Activated CD4-positive, CD25-positive, alpha-beta regulatory T cell (primary cell): ENCODE measurements at regions not wholly inside any gene's neighbourhood (a gene's known extent, or its start where the extent isn't known, plus 50 kb on each side); places are given as distances from the start of the nearest gene placed in this dataset.

ENCODE experiments used
- DNase-seq, 4 experiments: peaks; one replicate each; lab custom pipeline; 2025; lab: John Stamatoyannopoulos, UW

DNA sequence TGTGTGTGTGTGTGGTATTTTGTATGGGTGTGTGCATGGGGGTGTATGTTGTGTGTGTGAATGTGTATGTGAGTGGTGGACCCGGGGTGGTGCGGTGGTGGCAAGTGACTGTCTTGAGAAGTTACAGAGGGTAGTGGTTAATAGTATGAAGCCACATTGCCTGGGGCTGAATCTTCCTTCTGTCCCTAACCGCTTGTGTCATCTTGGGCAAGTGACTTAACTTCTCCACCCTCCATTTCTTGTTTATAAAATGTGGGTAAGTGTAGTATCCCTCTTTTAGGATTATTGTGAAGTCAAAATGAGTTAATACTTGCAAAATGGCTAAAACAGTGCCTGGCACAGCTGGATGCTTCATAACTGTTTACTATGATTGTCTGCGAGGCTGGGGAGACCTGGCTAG, 63.5 kb downstream of the MYCN start:
- no peak for DNase-seq

DNA sequence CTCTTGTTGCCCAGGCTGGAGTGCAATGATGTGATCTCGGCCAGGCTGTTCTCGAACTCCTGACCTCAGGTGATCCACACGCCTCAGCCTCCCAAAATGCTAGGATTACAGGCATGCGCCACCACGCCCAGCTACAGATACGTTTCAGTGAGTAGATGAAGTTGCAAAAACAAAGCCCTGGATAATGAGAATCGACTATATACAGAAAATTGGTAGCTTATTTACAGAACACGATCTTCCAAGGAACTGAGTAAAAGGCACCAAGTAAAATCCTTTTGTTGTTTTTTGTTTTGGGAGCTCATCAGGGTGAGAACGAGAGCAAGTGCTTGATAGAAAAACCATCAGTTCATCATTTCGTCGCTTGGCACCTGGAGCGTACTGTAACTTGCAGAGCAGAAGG, 62.8 kb downstream of the MYCN start:
- no peak for DNase-seq

DNA sequence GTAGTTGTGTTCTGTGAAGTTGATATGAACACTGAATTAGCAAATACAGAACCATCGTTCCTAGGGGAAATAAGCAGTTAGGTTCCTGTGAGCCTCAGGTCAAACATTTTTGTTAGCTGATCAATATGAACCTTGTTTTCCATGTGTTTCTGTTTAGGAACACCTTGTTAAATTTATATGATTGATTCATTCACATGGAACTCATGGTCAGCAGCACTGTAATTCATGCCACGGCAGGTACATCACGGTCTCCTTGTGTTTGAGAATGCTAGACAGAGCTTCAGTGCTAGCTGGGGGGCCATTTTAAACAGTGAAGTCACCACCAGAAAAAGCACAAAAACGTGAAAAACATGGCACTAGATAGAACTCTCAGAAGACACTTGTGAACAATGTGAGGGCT, 62.2 kb downstream of the MYCN start:
- DNase-seq = no peak

DNA sequence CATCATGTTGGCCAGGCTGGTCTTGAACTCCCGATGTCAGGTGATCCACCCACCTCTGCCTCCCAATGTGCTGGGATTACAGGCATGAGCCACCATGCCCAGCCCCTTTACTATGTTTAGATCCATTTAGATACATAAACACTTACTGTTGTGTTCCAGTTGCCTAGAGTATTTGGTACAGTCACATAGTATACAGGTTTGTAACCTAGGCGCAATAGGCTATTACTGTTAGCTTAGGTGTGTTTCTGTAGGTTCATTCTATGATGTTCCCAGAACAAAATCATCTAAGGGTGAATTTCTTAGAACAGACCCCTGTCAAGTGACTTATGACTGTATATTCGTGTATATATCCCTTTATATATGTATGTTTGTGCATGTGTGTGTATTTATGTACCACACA, 61.8 kb downstream of the MYCN start:
- no peak for DNase-seq

DNA sequence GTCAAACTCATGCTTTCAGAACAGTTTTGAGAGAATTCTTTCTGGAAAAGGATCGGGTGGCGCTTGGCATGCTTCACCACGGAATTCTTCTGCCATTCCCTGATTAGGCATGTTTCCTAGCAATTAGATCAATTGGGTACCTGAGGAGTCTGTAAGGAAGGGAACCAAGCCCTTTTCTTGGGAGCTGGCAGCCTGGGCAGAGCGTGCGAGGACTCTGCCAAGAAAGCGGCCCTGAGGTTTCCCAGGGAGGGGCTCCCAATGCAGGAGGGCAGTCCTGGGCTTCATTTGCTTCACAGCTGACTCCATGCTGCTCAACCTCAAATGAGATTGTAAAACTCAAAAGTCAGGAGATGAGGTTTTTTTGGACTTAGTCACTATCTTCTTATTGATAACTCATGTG, 60.3 kb downstream of the MYCN start:
- DNase-seq = no peak

DNA sequence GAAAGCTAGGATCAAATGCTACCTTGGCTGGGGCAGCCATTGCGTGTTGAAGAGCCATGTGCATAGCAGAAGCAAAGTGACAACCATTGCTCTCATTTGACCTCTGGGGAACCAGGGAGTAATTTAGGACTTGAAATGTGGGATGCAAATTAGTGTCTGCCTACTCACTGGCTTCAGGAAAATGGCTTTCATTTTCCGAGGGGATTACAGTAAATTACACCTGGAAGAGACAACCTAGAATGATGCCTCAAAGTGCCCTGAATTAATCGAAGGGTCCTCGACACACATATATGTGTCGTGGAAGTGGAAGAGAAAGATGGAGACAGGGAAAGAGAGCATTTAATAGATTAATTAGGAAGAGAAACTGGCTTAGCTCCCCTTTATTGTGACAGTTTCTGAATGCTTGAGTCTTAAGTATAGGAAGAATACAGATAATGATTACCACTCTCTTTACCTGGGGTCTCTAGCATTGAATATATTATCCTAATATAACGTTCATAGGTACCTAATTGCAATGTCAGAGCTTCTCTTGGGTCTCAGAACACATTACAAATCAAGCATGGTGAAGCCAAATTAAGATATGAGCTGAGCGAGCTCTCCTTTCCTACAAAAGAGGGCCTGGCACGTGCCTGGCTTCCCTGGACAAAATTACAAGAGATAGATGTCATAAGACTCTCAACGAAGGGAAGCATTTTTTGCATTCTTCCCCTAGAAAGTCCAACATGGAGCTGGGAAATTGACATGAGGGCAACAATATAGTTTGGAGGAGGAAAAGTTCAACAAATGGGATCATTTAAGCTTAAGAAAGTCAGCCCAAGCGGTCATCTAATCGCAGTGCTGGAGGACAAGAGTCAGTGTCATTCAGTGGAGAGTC, 59.5 kb downstream of the MYCN start:
- DNase-seq = no peak

DNA sequence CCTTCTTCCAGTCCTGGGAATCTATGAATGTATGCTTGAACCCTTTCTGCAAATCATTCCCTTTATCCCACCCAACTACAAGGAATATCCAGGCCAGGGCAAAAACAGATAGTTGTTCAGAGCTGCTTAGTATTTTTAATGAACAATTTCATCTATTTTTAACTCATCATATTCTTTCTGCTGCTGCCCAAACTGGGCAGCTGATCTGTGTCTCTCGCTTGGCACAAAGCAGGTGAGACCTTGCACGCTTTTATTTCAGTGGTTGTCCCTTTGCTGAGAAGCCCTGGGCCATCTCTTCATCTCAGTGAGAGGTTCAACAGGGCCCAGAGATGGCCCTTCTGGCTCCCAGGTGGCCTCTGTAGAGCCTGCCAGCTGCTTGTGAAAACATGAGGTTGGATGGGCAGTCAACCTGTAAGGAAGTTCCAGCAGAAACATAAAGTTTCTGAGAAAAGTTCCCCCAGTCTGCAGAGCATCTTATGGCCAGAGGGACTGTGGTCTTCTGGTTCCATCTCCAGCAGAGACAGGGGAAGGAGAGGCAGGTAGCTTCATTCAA, 57.5 kb downstream of the MYCN start:
- DNase-seq = no peak

DNA sequence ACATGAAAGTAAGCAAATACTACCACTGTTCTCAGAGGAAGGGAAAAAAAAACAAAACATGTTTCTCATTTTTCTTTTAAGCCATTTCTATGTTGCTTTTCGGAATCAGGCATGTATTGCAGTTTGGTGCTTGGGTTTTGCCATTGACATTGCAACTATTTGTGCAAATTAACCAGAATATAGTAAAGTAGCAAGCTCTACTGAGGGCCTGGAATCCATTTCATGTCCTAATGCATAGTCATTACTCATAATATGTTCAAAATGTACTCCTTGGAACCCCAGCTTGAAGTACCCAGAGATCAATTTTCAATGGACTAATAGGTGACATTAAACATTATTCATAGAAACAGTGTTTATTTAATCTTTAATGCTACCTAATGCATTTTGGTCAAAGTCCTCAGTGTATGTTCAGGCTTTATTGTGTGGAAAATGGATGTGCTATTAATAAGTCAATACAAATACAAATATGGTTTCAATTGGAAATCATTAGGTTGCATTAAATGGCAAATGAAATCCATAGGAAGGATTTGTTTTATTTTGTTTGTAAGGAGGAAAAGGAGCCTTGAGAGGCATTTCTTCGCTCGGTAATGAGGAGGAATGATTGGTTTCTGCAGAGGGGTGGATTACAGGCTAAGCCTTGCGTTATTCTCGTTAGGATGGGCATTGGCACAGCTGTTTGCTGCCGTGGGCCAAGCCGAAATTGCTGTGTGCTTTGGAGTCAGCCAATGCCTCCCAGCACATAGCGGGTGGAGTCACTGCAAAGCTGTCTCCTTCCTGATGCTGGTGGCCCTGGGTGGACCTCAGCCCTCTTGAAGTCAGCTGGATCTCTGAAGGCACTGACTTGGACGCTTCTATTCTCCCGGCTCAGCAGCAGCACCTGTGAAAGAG, 56.4 kb downstream of the MYCN start:
- DNase-seq = no peak
